IPS DF 6.9 (cell line): ENCODE measurements at regions not wholly inside any gene's neighbourhood (a gene's known extent, or its start where the extent isn't known, plus 50 kb on each side); places are given as distances from the start of the nearest gene placed in this dataset.

Experiments
- DNase-seq: peaks from one replicate; pipeline ENCODE4 v3.0.0-alpha.2; 2013; ENCODE audit warnings: low read depth, low spot score
- H3K27ac ChIP-seq: one replicate; pipeline ENCODE4 v1.5.1; 2013; ENCODE audit warnings: low read length, control low read depth
- H3K27me3 ChIP-seq: 2 replicates; pipeline ENCODE4 v1.6.1; 2013; ENCODE audit warnings: mild to moderate bottlenecking, low read length; ENCODE audit not compliant: control insufficient read depth, insufficient read depth
- H3K36me3 ChIP-seq: 2 replicates; pipeline ENCODE4 v1.6.1; 2013; ENCODE audit warnings: low read length; ENCODE audit not compliant: control insufficient read depth, insufficient read depth
- H3K4me1 ChIP-seq: 2 replicates; pipeline ENCODE4 v1.6.1; 2013; ENCODE audit warnings: low read length; ENCODE audit not compliant: control insufficient read depth, insufficient read depth
- H3K4me3 ChIP-seq: 2 replicates; pipeline ENCODE4 v1.5.1; 2013; ENCODE audit warnings: mild to moderate bottlenecking, low read length
- H3K9me3 ChIP-seq: 2 replicates; pipeline ENCODE4 v1.6.1; 2013; ENCODE audit warnings: low read length, inconsistent platforms; ENCODE audit not compliant: control insufficient read depth, insufficient read depth
- WGBS: extraction: QIAGEN DNeasy Blood & Tissue Kit; methylation state at CpG from one replicate; pipeline ENCODE4 v1.1.7; 2013; ENCODE audit warnings: mixed read lengths, missing lambda C conversion rate; ENCODE audit not compliant: insufficient read length, insufficient coverage; 5-methylcytosine and 5-hydroxymethylcytosine counted together

DNA sequence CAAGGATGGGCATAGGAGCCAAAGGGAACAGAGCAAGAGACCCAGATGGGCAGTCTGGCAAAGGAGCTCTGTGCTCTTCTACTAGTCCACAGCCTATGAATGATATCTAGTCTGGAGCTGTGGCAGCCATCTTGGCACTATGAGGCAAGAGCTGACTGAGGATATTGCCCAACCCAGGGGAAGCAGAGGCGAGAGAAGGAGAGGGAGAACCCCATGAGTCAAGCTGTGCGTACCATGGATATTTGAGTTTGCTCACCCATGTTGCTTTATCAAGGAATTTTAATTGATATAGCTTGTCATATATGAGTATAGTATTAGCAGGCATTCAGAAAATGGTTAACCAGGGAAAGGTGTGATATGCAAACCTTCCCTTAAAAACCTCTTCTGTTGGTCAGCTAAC lies 420.9 kb downstream of the PRDM2 start:
- no peaks in the 10 kb centered on the region for H3K27me3 ChIP-seq
- no peak overlapping the region for H3K27ac ChIP-seq
- H3K36me3 ChIP-seq = no peaks in the 10 kb centered on the region
- H3K4me3 ChIP-seq = no peak overlapping the region
- no peaks in the 10 kb centered on the region for H3K4me1 ChIP-seq
- no CpG with 5 or more reads among the region's 2 CpGs for WGBS
- H3K9me3 ChIP-seq = no peaks in the 10 kb centered on the region
- DNase-seq = no peak

DNA sequence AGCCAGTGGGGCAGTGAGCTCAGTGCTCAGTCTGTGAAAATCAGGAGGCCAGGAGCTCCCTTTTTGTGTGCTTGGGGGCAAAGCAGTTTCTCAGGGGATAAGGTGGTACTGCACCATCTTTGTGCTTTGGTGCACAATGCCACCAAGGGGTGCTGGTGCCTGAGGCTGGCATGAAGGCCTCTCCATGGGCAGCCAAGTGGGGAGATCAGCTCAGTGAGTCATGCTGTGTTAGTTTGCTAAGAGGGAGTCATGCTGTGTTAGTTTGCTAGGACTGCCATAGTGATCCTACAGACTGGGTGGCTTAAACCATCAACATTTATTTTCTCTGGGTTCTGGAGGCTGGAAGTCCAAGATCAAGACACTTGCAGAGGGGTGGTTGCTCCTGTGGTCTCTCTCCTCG lies 428.1 kb downstream of the PRDM2 start:
- no peaks in the 10 kb centered on the region for H3K27me3 ChIP-seq
- no peak overlapping the region for H3K27ac ChIP-seq
- H3K36me3 ChIP-seq = no peaks in the 10 kb centered on the region
- WGBS = no CpG with 5 or more reads among the region's 1 CpG
- H3K4me1 ChIP-seq = no peaks in the 10 kb centered on the region
- DNase-seq = no peak
- no peaks in the 10 kb centered on the region for H3K9me3 ChIP-seq
- no peak overlapping the region for H3K4me3 ChIP-seq

DNA sequence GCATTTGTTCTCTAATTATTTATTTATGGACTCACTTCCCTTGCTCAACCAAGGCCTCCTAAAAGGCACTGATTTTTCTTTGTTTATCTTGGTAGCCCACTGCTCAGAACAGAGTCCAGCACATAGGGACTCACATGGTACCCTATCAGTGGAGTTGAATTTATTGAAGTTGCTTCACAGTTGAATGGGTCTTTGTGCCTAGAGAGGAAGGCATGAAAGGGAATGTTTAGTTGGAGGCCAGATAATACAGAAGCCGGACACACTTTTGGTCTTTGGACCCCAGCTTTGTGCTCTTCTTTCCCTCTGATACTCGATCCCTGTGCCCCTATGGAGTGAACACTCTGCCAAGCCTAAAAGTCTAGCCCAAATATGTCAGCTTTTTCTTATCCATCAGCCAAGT lies 429.0 kb downstream of the PRDM2 start:
- Histone ChIP-seq H3K4me1 (no peaks in the 10 kb centered on the region), H3K36me3 (no peaks in the 10 kb centered on the region), H3K27ac (no peak overlapping the region), H3K9me3 (no peaks in the 10 kb centered on the region), H3K4me3 (no peak overlapping the region), H3K27me3 (no peaks in the 10 kb centered on the region)
- WGBS = no CpG with 5 or more reads among the region's 2 CpGs
- DNase-seq = no peak

GRCh38 chr1:14135070-14135469 lies 435.1 kb downstream of the PRDM2 start:
- Histone ChIP-seq H3K9me3 (no peaks in the 10 kb centered on the region), H3K4me1 (peaks cover 8% of the 10 kb centered on the region), H3K27ac (no peak overlapping the region), H3K27me3 (no peaks in the 10 kb centered on the region), H3K36me3 (no peaks in the 10 kb centered on the region), H3K4me3 (no peak overlapping the region)
- WGBS = no CpG with 5 or more reads among the region's 2 CpGs
- no peak for DNase-seq

DNA sequence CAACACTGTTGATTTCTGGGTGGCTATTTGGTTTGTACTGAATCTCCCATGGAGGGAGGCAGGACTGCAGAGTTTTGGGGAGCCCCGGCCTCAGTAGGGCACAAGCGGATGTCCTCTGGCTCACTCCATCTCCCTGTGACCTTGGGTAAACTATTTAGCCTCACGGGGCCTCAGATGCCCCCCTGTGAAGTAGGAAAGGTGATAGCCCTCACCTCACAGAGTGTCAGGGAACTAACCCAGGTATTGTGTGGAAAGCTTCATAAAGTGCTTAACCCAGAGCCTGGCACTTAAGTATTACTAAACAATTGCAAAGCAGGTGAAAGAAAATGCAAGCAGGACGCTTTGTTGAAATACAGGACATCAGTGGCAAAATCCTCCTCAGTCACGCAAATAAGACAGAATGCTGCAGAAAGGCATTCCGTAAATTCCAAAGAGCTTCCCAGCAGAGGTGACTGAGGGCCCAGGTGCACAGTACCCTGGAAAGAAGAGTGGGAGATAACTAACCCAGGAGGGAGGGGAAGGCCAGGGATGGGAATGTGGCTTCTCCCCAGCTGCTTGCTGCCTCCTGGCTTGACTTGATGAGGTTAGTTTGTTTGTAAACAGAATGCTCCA lies 436.3 kb downstream of the PRDM2 start:
- H3K27me3 ChIP-seq = no peaks in the 10 kb centered on the region
- no CpG with 5 or more reads among the region's 6 CpGs for WGBS

DNA sequence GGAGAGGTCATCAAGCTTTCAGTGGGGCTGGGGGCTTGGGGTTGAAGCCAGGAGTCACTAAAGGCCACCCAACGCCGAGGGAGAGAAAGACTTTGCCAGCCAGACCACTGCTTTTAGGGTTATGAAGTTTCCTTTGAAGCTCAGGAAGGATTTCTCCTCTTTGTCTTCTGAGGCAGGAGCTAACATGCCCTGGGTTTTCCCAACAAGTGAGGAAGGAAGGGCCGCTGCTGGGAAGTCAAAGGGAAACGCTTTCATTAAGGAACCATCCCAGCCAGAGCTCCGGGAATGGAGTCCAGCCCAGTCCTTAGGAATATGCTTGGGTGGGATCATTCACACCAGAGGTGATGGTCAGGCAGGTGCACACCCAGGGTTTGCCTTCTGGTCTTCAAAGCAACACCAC lies 436.9 kb downstream of the PRDM2 start:
- H3K4me1 ChIP-seq = peaks cover 8% of the 10 kb centered on the region
- no peaks in the 10 kb centered on the region for H3K27me3 ChIP-seq
- H3K9me3 ChIP-seq = no peaks in the 10 kb centered on the region
- H3K36me3 ChIP-seq = no peaks in the 10 kb centered on the region
- H3K27ac ChIP-seq = no peak overlapping the region
- no peak for DNase-seq
- no peak overlapping the region for H3K4me3 ChIP-seq
- no CpG with 5 or more reads among the region's 5 CpGs for WGBS

More for the DNA sequence above, 436.3 kb downstream of the PRDM2 start:
- Histone ChIP-seq H3K27ac (peak overlapping the region; percentile 32), H3K36me3 (no peaks in the 10 kb centered on the region), H3K9me3 (no peaks in the 10 kb centered on the region), H3K4me1 (peaks cover 8% of the 10 kb centered on the region), H3K4me3 (no peak overlapping the region)
- peak; percentile 64 for DNase-seq

GRCh38 chr1:14137411-14138134 lies 437.6 kb downstream of the PRDM2 start:
- no peaks in the 10 kb centered on the region for H3K27me3 ChIP-seq
- H3K27ac ChIP-seq = no peak overlapping the region

GRCh38 chr1:14138135-14138506 lies 438.1 kb downstream of the PRDM2 start:
- Histone ChIP-seq H3K27me3 (no peaks in the 10 kb centered on the region), H3K9me3 (no peaks in the 10 kb centered on the region), H3K4me1 (peaks cover 8% of the 10 kb centered on the region), H3K36me3 (no peaks in the 10 kb centered on the region), H3K4me3 (no peak overlapping the region), H3K27ac (no peak overlapping the region)
- no CpG with 5 or more reads among the region's 3 CpGs for WGBS
- DNase-seq = no peak

More at GRCh38 chr1:14137411-14138134, 437.6 kb downstream of the PRDM2 start:
- H3K4me3 ChIP-seq = no peak overlapping the region
- H3K9me3 ChIP-seq = no peaks in the 10 kb centered on the region
- DNase-seq = no peak
- no CpG with 5 or more reads among the region's 6 CpGs for WGBS
- peaks cover 8% of the 10 kb centered on the region for H3K4me1 ChIP-seq
- no peaks in the 10 kb centered on the region for H3K36me3 ChIP-seq

DNA sequence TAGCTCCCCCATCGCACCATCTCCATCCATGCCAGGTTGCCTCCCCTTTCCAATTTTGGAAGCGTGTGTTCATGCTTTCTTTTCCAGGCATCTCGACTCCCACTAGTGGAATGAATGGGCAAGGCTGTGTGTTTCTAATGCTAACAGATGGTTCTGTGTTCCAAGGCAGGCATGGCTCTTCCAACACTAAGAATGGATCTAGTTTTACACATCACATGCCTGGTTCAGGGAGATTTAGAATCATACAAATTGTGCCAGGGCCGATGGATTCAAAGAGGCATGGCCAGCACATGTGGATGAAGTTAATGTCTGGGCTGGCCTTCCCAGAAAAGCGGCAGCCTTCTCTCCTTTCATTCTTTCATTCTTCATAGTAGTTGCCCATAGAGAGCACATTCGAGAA lies 438.7 kb downstream of the PRDM2 start:
- Histone ChIP-seq H3K27me3 (no peaks in the 10 kb centered on the region), H3K36me3 (no peaks in the 10 kb centered on the region), H3K4me1 (peaks cover 8% of the 10 kb centered on the region), H3K9me3 (no peaks in the 10 kb centered on the region), H3K4me3 (no peak overlapping the region), H3K27ac (no peak overlapping the region)
- DNase-seq = no peak
- no CpG with 5 or more reads among the region's 6 CpGs for WGBS

GRCh38 chr1:14140831-14141401 lies 440.9 kb downstream of the PRDM2 start:
- H3K36me3 ChIP-seq = no peaks in the 10 kb centered on the region
- H3K27ac ChIP-seq = no peak overlapping the region
- WGBS = no CpG with 5 or more reads among the region's 13 CpGs
- H3K4me1 ChIP-seq = peaks cover 7% of the 10 kb centered on the region
- H3K27me3 ChIP-seq = no peaks in the 10 kb centered on the region
- no peak overlapping the region for H3K4me3 ChIP-seq
- no peak for DNase-seq
- no peaks in the 10 kb centered on the region for H3K9me3 ChIP-seq
